Uterus (tissue), 2 donors: ENCODE measurements at regions not wholly inside any gene's neighbourhood (a gene's known extent, or its start where the extent isn't known, plus 50 kb on each side); places are given as distances from the start of the nearest gene placed in this dataset.

Source experiments
- CTCF ChIP-seq, 4 experiments: fragments of 200-600 bp in 2 of 4; fragments of 450-650 bp in 2 of 4; sonication (generic) in 2 of 4; IDR thresholded peaks; one replicate each; pipeline ENCODE4 v1.5.1; 2016 to 2019; ENCODE audit warnings: antibody characterized with exemption in 4 of 4, mild to moderate bottlenecking in 2 of 4, moderate library complexity in 1 of 4
- POLR2A ChIP-seq, 2 donors: fragments of 450-650 bp; IDR thresholded peaks; one replicate each; pipeline ENCODE4 v1.6.1; 2016; ENCODE audit warnings: antibody characterized with exemption in 2 of 2, mild to moderate bottlenecking in 1 of 2, moderate library complexity in 1 of 2

DNA sequence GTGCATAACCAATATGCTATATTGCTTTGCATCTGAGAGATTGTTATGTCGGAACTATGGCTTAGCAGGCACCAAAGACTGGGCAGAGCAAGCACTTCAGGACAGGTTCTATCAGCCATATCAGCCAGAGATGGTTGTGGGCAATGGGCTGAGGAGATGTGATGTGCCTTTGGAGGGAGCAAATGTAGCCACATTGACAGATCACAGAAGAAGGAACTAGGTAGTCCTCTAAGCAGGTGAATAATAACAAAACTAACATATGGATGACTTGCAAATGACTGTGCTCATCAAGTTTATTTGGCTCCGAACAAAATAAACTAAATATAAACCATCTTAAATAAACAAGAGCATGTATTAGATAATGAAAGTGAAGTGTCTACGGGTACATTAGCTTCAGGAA, 291.7 kb downstream of the RMST start:
- TF ChIP-seq POLR2A (IDR thresholded peaks at IDR 0.05) (no peak), CTCF (IDR thresholded peaks at IDR 0.05) (no peak)
